Astrocyte of the spinal cord (primary cell): ENCODE measurements at regions not wholly inside any gene's neighbourhood (a gene's known extent, or its start where the extent isn't known, plus 50 kb on each side); places are given as distances from the start of the nearest gene placed in this dataset.

Experiments
- DNase-seq: peaks from one replicate; pipeline ENCODE4 v3.0.0; 2011; ENCODE audit warnings: low read depth, low spot score
- H3K4me3 ChIP-seq: 2 replicates; pipeline ENCODE4 v1.5.1; 2011; ENCODE audit warnings: low read depth, mild to moderate bottlenecking, low read length, moderate library complexity
- in situ Hi-C: cut with HindIII; loops from 2 replicates; pipeline ENCODE4 v1.10.0; 2017; ENCODE audit warnings: low sequenced_read_pairs
- TF ChIP-seq, protein P1 (sequence below): IDR thresholded peaks from 2 replicates; pipeline ENCODE4 v1.5.1; 2012; ENCODE audit warnings: low read depth, mild to moderate bottlenecking, low read length, inconsistent platforms

DNA sequence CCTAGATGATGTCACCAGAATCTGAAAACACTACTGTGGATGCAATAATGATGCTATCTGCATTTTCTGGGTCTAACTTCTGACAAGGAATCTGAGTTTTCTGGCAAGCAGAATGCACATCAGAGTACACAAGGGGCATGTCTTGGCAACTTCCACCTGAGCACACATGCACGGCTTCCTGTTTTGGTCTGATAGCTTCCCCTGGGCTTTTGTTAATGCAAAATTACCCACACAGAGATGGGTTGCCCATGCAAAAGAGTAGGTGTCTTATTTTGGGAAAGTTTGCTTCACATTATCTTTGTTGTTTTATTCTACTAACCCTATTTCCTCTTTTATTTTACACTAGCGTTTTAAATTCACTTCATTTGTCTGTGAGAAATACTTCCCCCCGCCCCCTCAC is 74.2 kb upstream of the SATB1 start:
- in situ Hi-C loops, result no loop called here
- TF ChIP-seq, protein P1, sequence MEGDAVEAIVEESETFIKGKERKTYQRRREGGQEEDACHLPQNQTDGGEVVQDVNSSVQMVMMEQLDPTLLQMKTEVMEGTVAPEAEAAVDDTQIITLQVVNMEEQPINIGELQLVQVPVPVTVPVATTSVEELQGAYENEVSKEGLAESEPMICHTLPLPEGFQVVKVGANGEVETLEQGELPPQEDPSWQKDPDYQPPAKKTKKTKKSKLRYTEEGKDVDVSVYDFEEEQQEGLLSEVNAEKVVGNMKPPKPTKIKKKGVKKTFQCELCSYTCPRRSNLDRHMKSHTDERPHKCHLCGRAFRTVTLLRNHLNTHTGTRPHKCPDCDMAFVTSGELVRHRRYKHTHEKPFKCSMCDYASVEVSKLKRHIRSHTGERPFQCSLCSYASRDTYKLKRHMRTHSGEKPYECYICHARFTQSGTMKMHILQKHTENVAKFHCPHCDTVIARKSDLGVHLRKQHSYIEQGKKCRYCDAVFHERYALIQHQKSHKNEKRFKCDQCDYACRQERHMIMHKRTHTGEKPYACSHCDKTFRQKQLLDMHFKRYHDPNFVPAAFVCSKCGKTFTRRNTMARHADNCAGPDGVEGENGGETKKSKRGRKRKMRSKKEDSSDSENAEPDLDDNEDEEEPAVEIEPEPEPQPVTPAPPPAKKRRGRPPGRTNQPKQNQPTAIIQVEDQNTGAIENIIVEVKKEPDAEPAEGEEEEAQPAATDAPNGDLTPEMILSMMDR, result no peak
- DNase-seq, result no peak

DNA sequence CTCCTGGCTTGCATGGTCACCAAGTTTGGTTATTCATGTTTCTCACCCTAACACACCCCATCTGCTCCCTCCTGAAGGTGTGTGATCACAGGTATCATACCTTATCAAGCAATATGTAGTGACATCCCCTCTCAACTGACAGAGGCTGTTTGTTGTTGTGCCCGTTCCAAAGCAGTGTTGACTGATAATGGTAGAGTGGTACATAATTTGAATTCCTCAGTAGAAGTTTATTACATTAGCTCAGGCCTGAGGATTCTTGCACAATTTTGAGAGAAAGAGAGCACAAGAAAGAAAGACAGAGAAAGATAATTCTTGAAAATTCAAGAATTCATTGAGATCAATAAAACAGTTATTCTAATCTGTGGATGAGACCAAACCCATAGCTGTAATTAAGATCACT is 69.1 kb upstream of the SATB1 start:
- DNase-seq, result no peak
- H3K4me3 ChIP-seq, result no peak overlapping the region
- in situ Hi-C loops, result no loop called here
- TF ChIP-seq, protein P1, result no peak

More for the DNA sequence above, 74.2 kb upstream of the SATB1 start:
- H3K4me3 ChIP-seq, result no peak overlapping the region

DNA sequence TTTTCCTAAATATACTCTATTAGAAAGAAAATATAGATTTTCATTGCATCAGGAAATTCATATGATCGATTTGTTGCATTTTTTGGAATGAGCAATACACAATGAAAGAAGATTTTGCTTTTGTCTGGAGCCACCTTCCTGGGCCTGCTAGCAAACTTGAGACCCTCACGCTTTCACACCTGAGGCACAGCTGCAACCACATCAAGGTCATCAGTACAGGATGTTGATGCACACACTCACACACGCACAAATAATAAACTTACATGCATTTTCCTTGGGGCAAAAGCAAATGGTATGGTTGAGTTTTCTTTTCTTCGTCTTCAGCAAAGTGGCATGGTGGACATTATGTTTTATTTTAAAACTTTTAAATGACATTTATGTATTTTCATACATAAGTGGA is 64.8 kb upstream of the SATB1 start:
- TF ChIP-seq, protein P1, result no peak
- no peak for DNase-seq
- no peak overlapping the region for H3K4me3 ChIP-seq
- in situ Hi-C loops, result no loop called here

DNA sequence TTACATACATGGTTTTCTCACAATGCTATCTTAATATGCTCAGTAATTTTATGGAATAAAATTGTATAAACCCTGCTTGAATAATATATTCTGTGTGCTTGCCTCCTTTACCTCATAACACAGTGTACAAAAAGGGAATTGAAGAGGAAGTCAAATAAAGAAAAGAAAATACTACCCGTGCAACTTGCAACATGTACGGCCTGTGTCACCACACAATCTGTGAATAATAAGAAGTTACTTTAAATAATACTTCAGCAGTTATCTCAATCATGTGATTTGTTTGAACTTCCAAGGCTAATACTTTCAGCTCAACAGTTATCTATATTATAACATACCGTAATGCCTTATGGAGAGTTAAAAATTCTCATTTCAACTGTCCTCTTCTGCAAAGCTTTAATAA is 58.1 kb upstream of the SATB1 start:
- in situ Hi-C loops, result no loop called here
- H3K4me3 ChIP-seq, result no peak overlapping the region
- TF ChIP-seq, protein P1, result no peak
- no peak for DNase-seq

DNA sequence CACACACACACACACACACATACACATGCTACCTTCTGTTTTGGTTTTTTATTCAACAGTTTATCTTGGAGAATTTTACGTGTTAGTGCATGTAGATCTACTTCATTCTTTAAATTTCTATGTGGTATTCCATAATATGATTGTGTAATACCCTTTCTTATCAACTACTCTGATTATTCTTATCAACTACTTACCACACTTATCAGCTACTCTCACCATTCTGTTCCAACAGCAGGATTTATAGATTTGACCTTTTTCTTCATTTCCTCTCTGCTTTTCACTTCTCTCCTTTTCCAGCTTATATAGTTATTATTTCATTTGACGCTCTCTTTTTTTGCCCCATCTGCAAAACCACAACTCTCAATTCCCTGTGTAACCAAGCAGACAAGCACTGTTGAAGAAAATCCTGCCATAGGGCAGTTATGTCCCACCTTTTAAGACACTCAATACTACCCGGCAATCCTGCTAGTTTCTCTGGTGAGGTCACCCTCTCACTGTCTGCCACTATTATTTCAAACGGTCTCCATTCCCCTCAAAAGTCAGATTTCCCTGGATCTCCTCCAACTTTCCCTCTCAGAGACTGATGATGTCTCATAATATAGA is 56.9 kb upstream of the SATB1 start:
- H3K4me3 ChIP-seq, result no peak overlapping the region
- in situ Hi-C loops, result no loop called here
- TF ChIP-seq, protein P1, result no peak
- DNase-seq, result no peak

DNA sequence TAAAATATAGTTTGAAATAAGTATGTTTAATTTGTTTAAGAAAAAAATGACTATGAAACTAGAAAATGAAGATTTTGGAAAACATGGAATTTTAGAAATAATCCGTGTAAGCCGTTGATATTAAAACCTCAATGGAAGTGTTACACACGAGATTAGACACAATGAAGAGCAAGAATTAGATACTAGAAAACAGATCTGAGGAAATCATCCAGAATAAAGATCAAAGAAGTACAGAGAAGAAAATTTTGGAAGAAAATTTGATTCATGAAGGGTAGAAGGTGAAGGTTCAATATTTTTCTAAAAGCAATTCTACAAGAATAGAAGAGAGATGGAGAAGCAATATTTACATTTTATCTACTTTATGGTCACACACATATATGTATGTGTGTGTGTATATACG is 52.5 kb upstream of the SATB1 start:
- DNase-seq, result no peak
- TF ChIP-seq, protein P1, result no peak
- in situ Hi-C loops, result no loop called here
- no peak overlapping the region for H3K4me3 ChIP-seq
